Loucy (cell line): ENCODE measurements at regions not wholly inside any gene's neighbourhood (a gene's known extent, or its start where the extent isn't known, plus 50 kb on each side); places are given as distances from the start of the nearest gene placed in this dataset.

Experiments used
- H2AFZ ChIP-seq: fragments of 200-600 bp; sonication (generic); 2 replicates; pipeline ENCODE4 v1.6.0; 2016; ENCODE audit warnings: antibody characterized with exemption, mild to moderate bottlenecking, low read length, moderate library complexity
- H3F3A ChIP-seq: fragments of 200-600 bp; 2 replicates; pipeline ENCODE4 v1.6.0; 2016; ENCODE audit warnings: antibody characterized with exemption, low read depth, mild to moderate bottlenecking
- H3K27me3 ChIP-seq: fragments of 200-600 bp; sonication (generic); 2 replicates; pipeline ENCODE4 v1.6.1; 2014; ENCODE audit warnings: low read length, mild to moderate bottlenecking; ENCODE audit not compliant: insufficient read depth, poor library complexity, severe bottlenecking
- H3K36me3 ChIP-seq: fragments of 200-600 bp; sonication (generic); 2 replicates; pipeline ENCODE4 v1.6.1; 2016; ENCODE audit warnings: low read length; ENCODE audit not compliant: insufficient read depth
- H3K4me1 ChIP-seq: fragments of 200-600 bp; sonication (generic); 2 replicates; pipeline ENCODE4 v1.5.1; 2014; ENCODE audit warnings: low read length, mild to moderate bottlenecking; ENCODE audit not compliant: insufficient read depth, poor library complexity, severe bottlenecking
- H3K4me2 ChIP-seq: fragments of 200-600 bp; sonication (generic); 2 replicates; pipeline ENCODE4 v1.6.0; 2014; ENCODE audit warnings: antibody characterized with exemption, low read length, low read depth, mild to moderate bottlenecking; ENCODE audit not compliant: poor library complexity, severe bottlenecking
- H3K4me3 ChIP-seq: fragments of 200-600 bp; sonication (generic); 2 replicates; pipeline ENCODE4 v1.5.1; 2014; ENCODE audit warnings: low read length, mild to moderate bottlenecking, mixed read lengths; ENCODE audit not compliant: poor library complexity, severe bottlenecking
- H3K79me2 ChIP-seq: fragments of 200-600 bp; sonication (generic); 2 replicates; pipeline ENCODE4 v1.6.1; 2014; ENCODE audit warnings: low read length; ENCODE audit not compliant: insufficient read depth
- H3K9ac ChIP-seq: fragments of 200-600 bp; sonication (generic); 2 replicates; pipeline ENCODE4 v1.6.0; 2014; ENCODE audit warnings: mild to moderate bottlenecking, low read depth, low read length, moderate library complexity; ENCODE audit not compliant: poor library complexity, severe bottlenecking
- H3K9me2 ChIP-seq: fragments of 200-600 bp; sonication (generic); replicated peaks from 2 replicates; pipeline ENCODE4 v1.6.1; 2016; ENCODE audit warnings: low read depth, low read length, mixed read lengths
- H3K9me3 ChIP-seq: fragments of 200-600 bp; sonication (generic); 2 replicates; pipeline ENCODE4 v1.6.1; 2014; ENCODE audit warnings: mild to moderate bottlenecking, antibody characterized with exemption, low read length, low read depth; ENCODE audit not compliant: insufficient read depth
- H4K20me1 ChIP-seq: fragments of 200-600 bp; sonication (generic); 2 replicates; pipeline ENCODE4 v1.6.0; 2014; ENCODE audit warnings: antibody characterized with exemption, low read length, mild to moderate bottlenecking; ENCODE audit not compliant: insufficient read depth, poor library complexity, severe bottlenecking
- CTCF ChIP-seq: fragments of 200-600 bp; sonication (generic); conservative IDR thresholded peaks from 2 replicates; pipeline ENCODE4 v1.5.1; 2014; ENCODE audit warnings: mild to moderate bottlenecking, antibody characterized with exemption, low read length
- EZH2phosphoT487 ChIP-seq: fragments of 200-600 bp; IDR thresholded peaks from 2 replicates; pipeline ENCODE4 v1.6.1; 2018; ENCODE audit warnings: antibody characterized with exemption, mild to moderate bottlenecking, moderate library complexity, borderline replicate concordance

- Histone ChIP-seq H3K9me2 (no peaks in the 10 kb centered on the region), H3K4me1 (no peaks in the 10 kb centered on the region), H3K36me3 (no peaks in the 10 kb centered on the region), H3K9me3 (no peaks in the 10 kb centered on the region), H3K79me2 (no peaks in the 10 kb centered on the region), H4K20me1 (no peaks in the 10 kb centered on the region), H3K4me3 (no peak overlapping the region), H3F3A (no peaks in the 10 kb centered on the region), H3K9ac (no peak overlapping the region), H2AFZ (no peak overlapping the region), H3K27me3 (no peaks in the 10 kb centered on the region), H3K4me2 (no peak overlapping the region)
- TF ChIP-seq CTCF (no peak), EZH2phosphoT487 (no peak)
Measured at GRCh38 chr14:23697680-23698079, 61.5 kb downstream of the DHRS2 start.

GRCh38 chr14:23702656-23703426, 66.7 kb downstream of the DHRS2 start:
- H3F3A ChIP-seq, result no peaks in the 10 kb centered on the region
- H3K27me3 ChIP-seq, result no peaks in the 10 kb centered on the region

GRCh38 chr14:23704890-23705289, 68.7 kb downstream of the DHRS2 start:
- no peak overlapping the region for H3K9ac ChIP-seq
- H3K9me2 ChIP-seq, result no peaks in the 10 kb centered on the region
- H3K4me3 ChIP-seq, result no peak overlapping the region
- no peaks in the 10 kb centered on the region for H3K79me2 ChIP-seq
- no peaks in the 10 kb centered on the region for H3K36me3 ChIP-seq
- H4K20me1 ChIP-seq, result no peaks in the 10 kb centered on the region
- H3K27me3 ChIP-seq, result peaks cover 7% of the 10 kb centered on the region
- TF ChIP-seq CTCF, result no peak
- TF ChIP-seq EZH2phosphoT487, result no peak
- H3F3A ChIP-seq, result no peaks in the 10 kb centered on the region
- no peak overlapping the region for H3K4me2 ChIP-seq
- no peaks in the 10 kb centered on the region for H3K4me1 ChIP-seq
- H2AFZ ChIP-seq, result no peak overlapping the region
- peaks cover 10% of the 10 kb centered on the region for H3K9me3 ChIP-seq

More at GRCh38 chr14:23702656-23703426, 66.7 kb downstream of the DHRS2 start:
- Histone ChIP-seq H2AFZ (no peak overlapping the region), H3K4me3 (no peak overlapping the region), H3K4me1 (no peaks in the 10 kb centered on the region), H3K4me2 (no peak overlapping the region), H3K36me3 (no peaks in the 10 kb centered on the region), H4K20me1 (no peaks in the 10 kb centered on the region), H3K9me2 (no peaks in the 10 kb centered on the region), H3K9ac (no peak overlapping the region), H3K9me3 (peaks cover 10% of the 10 kb centered on the region), H3K79me2 (no peaks in the 10 kb centered on the region)
- no peak for TF ChIP-seq CTCF
- no peak for TF ChIP-seq EZH2phosphoT487
